ENCODE measurements at regions not wholly inside any gene's neighbourhood (a gene's known extent, or its start where the extent isn't known, plus 50 kb on each side); places are given as distances from the start of the nearest gene placed in this dataset.

DNA sequence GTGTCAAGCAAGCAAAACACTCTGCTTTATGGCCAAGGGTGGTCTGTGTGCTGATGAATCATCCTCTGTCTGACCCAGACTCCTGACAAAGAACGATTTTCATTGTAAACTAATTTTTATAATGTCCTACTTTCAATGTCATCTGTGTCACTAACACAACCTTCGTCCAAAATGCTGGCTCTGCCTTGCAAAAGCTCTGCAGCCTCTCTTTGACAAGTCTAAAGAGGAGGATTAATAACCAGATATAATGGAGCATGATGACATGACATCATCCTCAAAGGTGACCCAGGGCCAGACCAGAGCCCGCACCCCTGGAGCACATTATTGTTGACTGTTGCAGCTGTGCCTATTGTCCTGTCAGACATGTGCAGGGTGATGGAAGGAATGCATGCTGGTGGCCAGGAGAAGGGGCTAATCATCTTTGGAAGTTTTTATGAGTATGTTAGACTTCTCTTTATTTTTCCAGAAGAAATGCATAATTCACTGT is 589.4 kb downstream of the NR2F1-AS1 start (continued):
- TF ChIP-seq SRF (IDR thresholded peaks at IDR 0.05; ENCODE audit: low read depth in 2 of 2, low read length in 2 of 2) (no peak), BRCA1 (IDR thresholded peaks at IDR 0.05; ENCODE audit: low read depth, low read length) (no peak), ZNF274 (IDR thresholded peaks at IDR 0.05; ENCODE audit: insufficient read depth, insufficient read length) (no peak), KDM1A (IDR thresholded peaks at IDR 0.05; ENCODE audit: borderline replicate concordance) (no peak), SMC3 (IDR thresholded peaks at IDR 0.05; ENCODE audit: borderline replicate concordance, low read length) (no peak), SUZ12 (IDR thresholded peaks at IDR 0.05; ENCODE audit: unreplicated experiment) (no peak), IKZF1 (conservative IDR thresholded peaks at IDR 0.05) (no peak), ESRRA (IDR thresholded peaks at IDR 0.05; ENCODE audit: low read length) (no peak), PAX5 (IDR thresholded peaks at IDR 0.05; ENCODE audit: borderline replicate concordance, low read depth, low read length) (no peak), NR2C1 (IDR thresholded peaks at IDR 0.05) (no peak), PML (IDR thresholded peaks at IDR 0.05; ENCODE audit: low read length) (no peak)
- TF ChIP-seq, protein P1, sequence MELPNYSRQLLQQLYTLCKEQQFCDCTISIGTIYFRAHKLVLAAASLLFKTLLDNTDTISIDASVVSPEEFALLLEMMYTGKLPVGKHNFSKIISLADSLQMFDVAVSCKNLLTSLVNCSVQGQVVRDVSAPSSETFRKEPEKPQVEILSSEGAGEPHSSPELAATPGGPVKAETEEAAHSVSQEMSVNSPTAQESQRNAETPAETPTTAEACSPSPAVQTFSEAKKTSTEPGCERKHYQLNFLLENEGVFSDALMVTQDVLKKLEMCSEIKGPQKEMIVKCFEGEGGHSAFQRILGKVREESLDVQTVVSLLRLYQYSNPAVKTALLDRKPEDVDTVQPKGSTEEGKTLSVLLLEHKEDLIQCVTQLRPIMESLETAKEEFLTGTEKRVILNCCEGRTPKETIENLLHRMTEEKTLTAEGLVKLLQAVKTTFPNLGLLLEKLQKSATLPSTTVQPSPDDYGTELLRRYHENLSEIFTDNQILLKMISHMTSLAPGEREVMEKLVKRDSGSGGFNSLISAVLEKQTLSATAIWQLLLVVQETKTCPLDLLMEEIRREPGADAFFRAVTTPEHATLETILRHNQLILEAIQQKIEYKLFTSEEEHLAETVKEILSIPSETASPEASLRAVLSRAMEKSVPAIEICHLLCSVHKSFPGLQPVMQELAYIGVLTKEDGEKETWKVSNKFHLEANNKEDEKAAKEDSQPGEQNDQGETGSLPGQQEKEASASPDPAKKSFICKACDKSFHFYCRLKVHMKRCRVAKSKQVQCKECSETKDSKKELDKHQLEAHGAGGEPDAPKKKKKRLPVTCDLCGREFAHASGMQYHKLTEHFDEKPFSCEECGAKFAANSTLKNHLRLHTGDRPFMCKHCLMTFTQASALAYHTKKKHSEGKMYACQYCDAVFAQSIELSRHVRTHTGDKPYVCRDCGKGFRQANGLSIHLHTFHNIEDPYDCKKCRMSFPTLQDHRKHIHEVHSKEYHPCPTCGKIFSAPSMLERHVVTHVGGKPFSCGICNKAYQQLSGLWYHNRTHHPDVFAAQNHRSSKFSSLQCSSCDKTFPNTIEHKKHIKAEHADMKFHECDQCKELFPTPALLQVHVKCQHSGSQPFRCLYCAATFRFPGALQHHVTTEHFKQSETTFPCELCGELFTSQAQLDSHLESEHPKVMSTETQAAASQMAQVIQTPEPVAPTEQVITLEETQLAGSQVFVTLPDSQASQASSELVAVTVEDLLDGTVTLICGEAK (IDR thresholded peaks at IDR 0.05; ENCODE audit: borderline replicate concordance) = no peak
- TF ChIP-seq, protein P2, sequence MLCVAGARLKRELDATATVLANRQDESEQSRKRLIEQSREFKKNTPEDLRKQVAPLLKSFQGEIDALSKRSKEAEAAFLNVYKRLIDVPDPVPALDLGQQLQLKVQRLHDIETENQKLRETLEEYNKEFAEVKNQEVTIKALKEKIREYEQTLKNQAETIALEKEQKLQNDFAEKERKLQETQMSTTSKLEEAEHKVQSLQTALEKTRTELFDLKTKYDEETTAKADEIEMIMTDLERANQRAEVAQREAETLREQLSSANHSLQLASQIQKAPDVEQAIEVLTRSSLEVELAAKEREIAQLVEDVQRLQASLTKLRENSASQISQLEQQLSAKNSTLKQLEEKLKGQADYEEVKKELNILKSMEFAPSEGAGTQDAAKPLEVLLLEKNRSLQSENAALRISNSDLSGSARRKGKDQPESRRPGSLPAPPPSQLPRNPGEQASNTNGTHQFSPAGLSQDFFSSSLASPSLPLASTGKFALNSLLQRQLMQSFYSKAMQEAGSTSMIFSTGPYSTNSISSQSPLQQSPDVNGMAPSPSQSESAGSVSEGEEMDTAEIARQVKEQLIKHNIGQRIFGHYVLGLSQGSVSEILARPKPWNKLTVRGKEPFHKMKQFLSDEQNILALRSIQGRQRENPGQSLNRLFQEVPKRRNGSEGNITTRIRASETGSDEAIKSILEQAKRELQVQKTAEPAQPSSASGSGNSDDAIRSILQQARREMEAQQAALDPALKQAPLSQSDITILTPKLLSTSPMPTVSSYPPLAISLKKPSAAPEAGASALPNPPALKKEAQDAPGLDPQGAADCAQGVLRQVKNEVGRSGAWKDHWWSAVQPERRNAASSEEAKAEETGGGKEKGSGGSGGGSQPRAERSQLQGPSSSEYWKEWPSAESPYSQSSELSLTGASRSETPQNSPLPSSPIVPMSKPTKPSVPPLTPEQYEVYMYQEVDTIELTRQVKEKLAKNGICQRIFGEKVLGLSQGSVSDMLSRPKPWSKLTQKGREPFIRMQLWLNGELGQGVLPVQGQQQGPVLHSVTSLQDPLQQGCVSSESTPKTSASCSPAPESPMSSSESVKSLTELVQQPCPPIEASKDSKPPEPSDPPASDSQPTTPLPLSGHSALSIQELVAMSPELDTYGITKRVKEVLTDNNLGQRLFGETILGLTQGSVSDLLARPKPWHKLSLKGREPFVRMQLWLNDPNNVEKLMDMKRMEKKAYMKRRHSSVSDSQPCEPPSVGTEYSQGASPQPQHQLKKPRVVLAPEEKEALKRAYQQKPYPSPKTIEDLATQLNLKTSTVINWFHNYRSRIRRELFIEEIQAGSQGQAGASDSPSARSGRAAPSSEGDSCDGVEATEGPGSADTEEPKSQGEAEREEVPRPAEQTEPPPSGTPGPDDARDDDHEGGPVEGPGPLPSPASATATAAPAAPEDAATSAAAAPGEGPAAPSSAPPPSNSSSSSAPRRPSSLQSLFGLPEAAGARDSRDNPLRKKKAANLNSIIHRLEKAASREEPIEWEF (IDR thresholded peaks at IDR 0.05; ENCODE audit: insufficient replicate concordance, low read depth, low read length) = no peak
- TF ChIP-seq, protein P3, sequence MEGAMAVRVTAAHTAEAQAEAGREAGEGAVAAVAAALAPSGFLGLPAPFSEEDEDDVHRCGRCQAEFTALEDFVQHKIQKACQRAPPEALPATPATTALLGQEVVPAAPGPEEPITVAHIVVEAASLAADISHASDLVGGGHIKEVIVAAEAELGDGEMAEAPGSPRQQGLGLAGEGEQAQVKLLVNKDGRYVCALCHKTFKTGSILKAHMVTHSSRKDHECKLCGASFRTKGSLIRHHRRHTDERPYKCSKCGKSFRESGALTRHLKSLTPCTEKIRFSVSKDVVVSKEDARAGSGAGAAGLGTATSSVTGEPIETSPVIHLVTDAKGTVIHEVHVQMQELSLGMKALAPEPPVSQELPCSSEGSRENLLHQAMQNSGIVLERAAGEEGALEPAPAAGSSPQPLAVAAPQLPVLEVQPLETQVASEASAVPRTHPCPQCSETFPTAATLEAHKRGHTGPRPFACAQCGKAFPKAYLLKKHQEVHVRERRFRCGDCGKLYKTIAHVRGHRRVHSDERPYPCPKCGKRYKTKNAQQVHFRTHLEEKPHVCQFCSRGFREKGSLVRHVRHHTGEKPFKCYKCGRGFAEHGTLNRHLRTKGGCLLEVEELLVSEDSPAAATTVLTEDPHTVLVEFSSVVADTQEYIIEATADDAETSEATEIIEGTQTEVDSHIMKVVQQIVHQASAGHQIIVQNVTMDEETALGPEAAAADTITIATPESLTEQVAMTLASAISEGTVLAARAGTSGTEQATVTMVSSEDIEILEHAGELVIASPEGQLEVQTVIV (IDR thresholded peaks at IDR 0.05; ENCODE audit: borderline replicate concordance, partially characterized antibody) = no peak
- TF ChIP-seq, protein P4, sequence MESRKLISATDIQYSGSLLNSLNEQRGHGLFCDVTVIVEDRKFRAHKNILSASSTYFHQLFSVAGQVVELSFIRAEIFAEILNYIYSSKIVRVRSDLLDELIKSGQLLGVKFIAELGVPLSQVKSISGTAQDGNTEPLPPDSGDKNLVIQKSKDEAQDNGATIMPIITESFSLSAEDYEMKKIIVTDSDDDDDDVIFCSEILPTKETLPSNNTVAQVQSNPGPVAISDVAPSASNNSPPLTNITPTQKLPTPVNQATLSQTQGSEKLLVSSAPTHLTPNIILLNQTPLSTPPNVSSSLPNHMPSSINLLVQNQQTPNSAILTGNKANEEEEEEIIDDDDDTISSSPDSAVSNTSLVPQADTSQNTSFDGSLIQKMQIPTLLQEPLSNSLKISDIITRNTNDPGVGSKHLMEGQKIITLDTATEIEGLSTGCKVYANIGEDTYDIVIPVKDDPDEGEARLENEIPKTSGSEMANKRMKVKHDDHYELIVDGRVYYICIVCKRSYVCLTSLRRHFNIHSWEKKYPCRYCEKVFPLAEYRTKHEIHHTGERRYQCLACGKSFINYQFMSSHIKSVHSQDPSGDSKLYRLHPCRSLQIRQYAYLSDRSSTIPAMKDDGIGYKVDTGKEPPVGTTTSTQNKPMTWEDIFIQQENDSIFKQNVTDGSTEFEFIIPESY (IDR thresholded peaks at IDR 0.05) = no peak

Measured in GM12878 (cell line).